ENCODE measurements at regions not wholly inside any gene's neighbourhood (a gene's known extent, or its start where the extent isn't known, plus 50 kb on each side); places are given as distances from the start of the nearest gene placed in this dataset.

GRCh38 chrX:97682991-97683840 lies 799.5 kb downstream of the RPA4 start:
- TF ChIP-seq RBBP5 (IDR thresholded peaks at IDR 0.05; ENCODE audit: borderline replicate concordance, insufficient read depth, low read length, poor library complexity, severe bottlenecking) (no peak), ZFP36 (IDR thresholded peaks at IDR 0.05; ENCODE audit: low read depth, low read length, partially characterized antibody) (no peak), ASH1L (IDR thresholded peaks at IDR 0.05; ENCODE audit: borderline replicate concordance, low read depth, partially characterized antibody) (no peak)
